HepG2 (cell line): ENCODE measurements at regions not wholly inside any gene's neighbourhood (a gene's known extent, or its start where the extent isn't known, plus 50 kb on each side); places are given as distances from the start of the nearest gene placed in this dataset.

Source experiments
- ARID2 ChIP-seq: sonication (generic); formaldehyde crosslinking; IDR thresholded peaks from 2 replicates; pipeline ENCODE4 v1.8.1; 2022; ENCODE audit warnings: mild to moderate bottlenecking, missing genetic modification reagents, borderline replicate concordance
- GTF2F1 ChIP-seq: fragments of 150-350 bp; IDR thresholded peaks from 2 replicates; pipeline ENCODE4 v1.6.1; 2014; ENCODE audit warnings: low read length
- RBFOX2 ChIP-seq: fragments of 200-400 bp; formaldehyde crosslinking; IDR thresholded peaks from 2 replicates; pipeline ENCODE4 v1.6.1; 2017; ENCODE audit warnings: low read depth, mild to moderate bottlenecking, low read length
- TCF7L2 ChIP-seq: IDR thresholded peaks from 2 replicates; pipeline ENCODE4 v1.6.1; 2011; ENCODE audit warnings: mild to moderate bottlenecking, low read depth, low read length, moderate library complexity
- ZBTB7B ChIP-seq: sonication (generic); formaldehyde crosslinking; IDR thresholded peaks from 2 replicates; pipeline ENCODE4 v1.4.0; 2020; ENCODE audit warnings: missing genetic modification reagents
- ZNF253 ChIP-seq: sonication (generic); formaldehyde crosslinking; IDR thresholded peaks from 2 replicates; pipeline ENCODE4 v1.8.0; 2022; ENCODE audit warnings: mild to moderate bottlenecking, missing genetic modification reagents, borderline replicate concordance
- ZNF274 ChIP-seq: sonication (generic); formaldehyde crosslinking; IDR thresholded peaks from 2 replicates; pipeline ENCODE4 v1.5.1; 2020; ENCODE audit warnings: mild to moderate bottlenecking, missing genetic modification reagents
- TF ChIP-seq, protein P1 (sequence below): sonication (generic); formaldehyde crosslinking; IDR thresholded peaks from 2 replicates; pipeline ENCODE4 v1.5.1; 2020; ENCODE audit warnings: mild to moderate bottlenecking, missing genetic modification reagents, moderate library complexity
- TF ChIP-seq, protein P2 (sequence below): sonication (generic); formaldehyde crosslinking; IDR thresholded peaks from 2 replicates; pipeline ENCODE4 v1.5.0; 2020; ENCODE audit warnings: mild to moderate bottlenecking, missing genetic modification reagents, moderate library complexity

DNA sequence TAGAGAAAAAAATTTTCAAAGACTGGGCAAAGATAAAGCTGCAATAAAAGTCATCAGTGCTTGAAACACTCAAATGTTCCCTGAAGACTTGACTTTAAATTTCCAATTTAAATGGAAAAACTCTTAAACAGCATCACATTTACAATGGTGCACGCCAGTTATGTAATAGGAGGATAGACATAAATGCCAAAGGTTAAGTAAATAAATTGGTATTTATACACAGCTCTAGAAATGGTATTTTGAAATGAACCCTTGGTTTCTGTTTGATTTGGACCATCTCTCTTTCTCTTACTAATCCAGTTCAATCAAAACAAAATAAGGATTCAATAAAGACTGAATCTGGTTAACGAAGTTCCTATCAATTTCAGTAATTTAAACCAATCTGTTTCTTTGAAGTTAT, 272.6 kb downstream of the GPM6A start:
- TF ChIP-seq, protein P1, sequence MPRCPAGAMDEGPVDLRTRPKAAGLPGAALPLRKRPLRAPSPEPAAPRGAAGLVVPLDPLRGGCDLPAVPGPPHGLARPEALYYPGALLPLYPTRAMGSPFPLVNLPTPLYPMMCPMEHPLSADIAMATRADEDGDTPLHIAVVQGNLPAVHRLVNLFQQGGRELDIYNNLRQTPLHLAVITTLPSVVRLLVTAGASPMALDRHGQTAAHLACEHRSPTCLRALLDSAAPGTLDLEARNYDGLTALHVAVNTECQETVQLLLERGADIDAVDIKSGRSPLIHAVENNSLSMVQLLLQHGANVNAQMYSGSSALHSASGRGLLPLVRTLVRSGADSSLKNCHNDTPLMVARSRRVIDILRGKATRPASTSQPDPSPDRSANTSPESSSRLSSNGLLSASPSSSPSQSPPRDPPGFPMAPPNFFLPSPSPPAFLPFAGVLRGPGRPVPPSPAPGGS (CRISPR knock-in tag): no peak
- TF ChIP-seq RBFOX2: no peak
- no peak for TF ChIP-seq GTF2F1
- TF ChIP-seq ZNF274: no peak
- TF ChIP-seq ARID2: no peak
- no peak for TF ChIP-seq ZNF253
- no peak for TF ChIP-seq TCF7L2
- TF ChIP-seq, protein P2, sequence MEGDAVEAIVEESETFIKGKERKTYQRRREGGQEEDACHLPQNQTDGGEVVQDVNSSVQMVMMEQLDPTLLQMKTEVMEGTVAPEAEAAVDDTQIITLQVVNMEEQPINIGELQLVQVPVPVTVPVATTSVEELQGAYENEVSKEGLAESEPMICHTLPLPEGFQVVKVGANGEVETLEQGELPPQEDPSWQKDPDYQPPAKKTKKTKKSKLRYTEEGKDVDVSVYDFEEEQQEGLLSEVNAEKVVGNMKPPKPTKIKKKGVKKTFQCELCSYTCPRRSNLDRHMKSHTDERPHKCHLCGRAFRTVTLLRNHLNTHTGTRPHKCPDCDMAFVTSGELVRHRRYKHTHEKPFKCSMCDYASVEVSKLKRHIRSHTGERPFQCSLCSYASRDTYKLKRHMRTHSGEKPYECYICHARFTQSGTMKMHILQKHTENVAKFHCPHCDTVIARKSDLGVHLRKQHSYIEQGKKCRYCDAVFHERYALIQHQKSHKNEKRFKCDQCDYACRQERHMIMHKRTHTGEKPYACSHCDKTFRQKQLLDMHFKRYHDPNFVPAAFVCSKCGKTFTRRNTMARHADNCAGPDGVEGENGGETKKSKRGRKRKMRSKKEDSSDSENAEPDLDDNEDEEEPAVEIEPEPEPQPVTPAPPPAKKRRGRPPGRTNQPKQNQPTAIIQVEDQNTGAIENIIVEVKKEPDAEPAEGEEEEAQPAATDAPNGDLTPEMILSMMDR: no peak
- no peak for TF ChIP-seq ZBTB7B (CRISPR knock-in tag)
